ENCODE measurements at regions not wholly inside any gene's neighbourhood (a gene's known extent, or its start where the extent isn't known, plus 50 kb on each side); places are given as distances from the start of the nearest gene placed in this dataset.

DNA sequence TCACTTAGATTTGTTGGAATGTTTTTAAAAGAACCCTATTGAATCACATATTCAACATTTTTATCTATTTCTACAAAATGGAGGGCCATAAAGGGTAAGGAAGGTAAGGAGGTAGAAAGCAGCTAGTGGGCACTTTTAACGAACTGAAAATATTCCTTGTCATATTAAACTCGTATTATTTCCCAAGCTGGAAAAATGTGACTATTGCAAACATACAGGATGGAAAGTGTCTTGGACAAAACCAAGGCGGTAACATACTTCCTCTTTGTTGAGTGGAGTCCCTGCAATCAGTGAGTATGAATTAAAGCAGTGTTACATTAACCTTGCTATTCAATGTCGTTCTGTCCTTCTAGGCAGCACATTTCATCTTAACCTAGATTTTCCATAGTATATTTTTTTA is 165.6 kb downstream of the RCN1 start:
- peaks cover 8% of the 10 kb centered on the region for H3K4me1 Mint-ChIP-seq (ENCODE audit: low read depth)

DNA sequence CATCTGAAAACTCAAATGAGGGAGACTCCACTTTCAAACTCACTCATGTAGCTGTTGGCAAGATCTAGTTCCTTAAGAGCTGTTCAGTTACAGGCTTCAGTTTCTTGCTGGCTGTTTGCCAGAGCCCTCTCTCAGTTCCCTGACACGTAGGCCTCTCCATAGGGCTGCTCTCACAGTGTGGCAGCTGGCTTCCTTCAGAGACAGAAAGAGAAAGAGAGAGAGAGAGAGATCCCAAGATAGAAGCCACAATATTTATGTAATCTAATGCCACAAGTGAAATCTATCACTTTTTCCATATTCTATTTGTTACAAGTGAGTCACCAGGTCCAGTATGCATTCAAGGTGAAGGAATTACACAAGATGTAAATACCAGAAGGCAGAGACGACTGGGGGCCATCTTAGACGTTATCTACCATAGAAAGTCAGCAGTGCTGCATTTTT is 168.8 kb downstream of the RCN1 start:
- Mint-ChIP-seq H3K36me3 (ENCODE audit: low read depth) (no peaks in the 10 kb centered on the region), H3K27me3 (ENCODE audit: low read depth) (peaks cover 6% of the 10 kb centered on the region)

More for the DNA sequence above, 165.6 kb downstream of the RCN1 start:
- Mint-ChIP-seq H3K36me3 (ENCODE audit: low read depth) (no peaks in the 10 kb centered on the region), H3K4me3 (ENCODE audit: unreplicated experiment) (no peak overlapping the region), H3K9me3 (ENCODE audit: low read depth) (no peaks in the 10 kb centered on the region), H3K27me3 (ENCODE audit: low read depth) (peaks cover 7% of the 10 kb centered on the region), H3K27ac (ENCODE audit: unreplicated experiment) (no peak overlapping the region)
- TF ChIP-seq, protein P1, sequence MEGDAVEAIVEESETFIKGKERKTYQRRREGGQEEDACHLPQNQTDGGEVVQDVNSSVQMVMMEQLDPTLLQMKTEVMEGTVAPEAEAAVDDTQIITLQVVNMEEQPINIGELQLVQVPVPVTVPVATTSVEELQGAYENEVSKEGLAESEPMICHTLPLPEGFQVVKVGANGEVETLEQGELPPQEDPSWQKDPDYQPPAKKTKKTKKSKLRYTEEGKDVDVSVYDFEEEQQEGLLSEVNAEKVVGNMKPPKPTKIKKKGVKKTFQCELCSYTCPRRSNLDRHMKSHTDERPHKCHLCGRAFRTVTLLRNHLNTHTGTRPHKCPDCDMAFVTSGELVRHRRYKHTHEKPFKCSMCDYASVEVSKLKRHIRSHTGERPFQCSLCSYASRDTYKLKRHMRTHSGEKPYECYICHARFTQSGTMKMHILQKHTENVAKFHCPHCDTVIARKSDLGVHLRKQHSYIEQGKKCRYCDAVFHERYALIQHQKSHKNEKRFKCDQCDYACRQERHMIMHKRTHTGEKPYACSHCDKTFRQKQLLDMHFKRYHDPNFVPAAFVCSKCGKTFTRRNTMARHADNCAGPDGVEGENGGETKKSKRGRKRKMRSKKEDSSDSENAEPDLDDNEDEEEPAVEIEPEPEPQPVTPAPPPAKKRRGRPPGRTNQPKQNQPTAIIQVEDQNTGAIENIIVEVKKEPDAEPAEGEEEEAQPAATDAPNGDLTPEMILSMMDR (IDR thresholded peaks at IDR 0.05), result no peak
- DNase-seq (ENCODE audit: low spot score), result no peak

DNA sequence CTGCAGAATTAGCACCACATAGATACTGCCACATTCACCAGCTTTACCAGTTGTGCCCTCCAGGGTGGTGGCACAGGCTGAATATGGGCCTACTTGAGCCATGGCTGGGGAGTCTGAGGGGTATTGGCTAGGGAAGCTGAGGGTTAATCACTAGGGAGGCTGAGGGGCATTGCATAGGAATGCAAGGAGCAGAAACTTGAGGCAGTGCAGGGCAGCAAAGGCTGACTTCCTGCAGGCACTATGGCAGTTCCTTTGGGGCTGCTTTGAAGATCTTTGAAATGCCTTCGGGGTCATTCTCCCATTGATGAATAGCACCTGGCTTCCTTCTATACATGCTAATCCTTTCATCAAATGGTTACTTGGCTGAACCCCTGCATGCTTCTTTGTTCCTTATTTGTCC is 171.5 kb downstream of the RCN1 start:
- Mint-ChIP-seq H3K9me3 (ENCODE audit: low read depth) (no peaks in the 10 kb centered on the region), H3K27ac (ENCODE audit: unreplicated experiment) (no peak overlapping the region), H3K4me3 (ENCODE audit: unreplicated experiment) (no peak overlapping the region), H3K36me3 (ENCODE audit: low read depth) (no peaks in the 10 kb centered on the region), H3K27me3 (ENCODE audit: low read depth) (peaks cover 12% of the 10 kb centered on the region), H3K4me1 (ENCODE audit: low read depth) (peaks cover 8% of the 10 kb centered on the region)
- DNase-seq (ENCODE audit: low spot score), result no peak
- TF ChIP-seq, protein P1 (IDR thresholded peaks at IDR 0.05), result no peak

More for the DNA sequence above, 168.8 kb downstream of the RCN1 start:
- no peak for DNase-seq (ENCODE audit: low spot score)
- H3K4me3 Mint-ChIP-seq (ENCODE audit: unreplicated experiment), result no peak overlapping the region
- H3K9me3 Mint-ChIP-seq (ENCODE audit: low read depth), result no peaks in the 10 kb centered on the region
- TF ChIP-seq, protein P1 (IDR thresholded peaks at IDR 0.05), result no peak
- H3K4me1 Mint-ChIP-seq (ENCODE audit: low read depth), result peaks cover 8% of the 10 kb centered on the region
- H3K27ac Mint-ChIP-seq (ENCODE audit: unreplicated experiment), result no peak overlapping the region

DNA sequence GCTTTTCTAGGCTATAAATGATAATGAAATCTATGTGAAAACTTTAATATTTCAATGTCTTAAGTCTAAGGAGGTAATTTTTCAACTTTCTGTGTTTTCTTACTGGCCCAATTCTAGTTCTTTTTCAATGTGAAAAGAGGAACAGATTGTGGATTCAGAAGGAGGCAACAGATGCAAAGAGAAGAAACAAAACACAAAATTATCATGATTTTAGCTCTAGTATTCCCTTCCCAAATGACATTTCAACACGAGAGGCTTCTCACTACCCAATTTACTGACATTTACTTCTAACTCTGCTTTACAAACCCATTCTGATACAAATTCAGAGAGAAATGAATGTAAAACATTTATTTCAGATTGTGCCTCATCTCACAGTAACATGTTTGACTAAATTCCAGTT is 169.4 kb downstream of the WT1 start:
- Mint-ChIP-seq H3K4me1 (ENCODE audit: low read depth) (no peaks in the 10 kb centered on the region), H3K36me3 (ENCODE audit: low read depth) (no peaks in the 10 kb centered on the region), H3K27ac (ENCODE audit: unreplicated experiment) (no peak overlapping the region), H3K9me3 (ENCODE audit: low read depth) (no peaks in the 10 kb centered on the region), H3K27me3 (ENCODE audit: low read depth) (peaks cover 18% of the 10 kb centered on the region), H3K4me3 (ENCODE audit: unreplicated experiment) (no peak overlapping the region)
- DNase-seq (ENCODE audit: low spot score), result no peak
- TF ChIP-seq, protein P1 (IDR thresholded peaks at IDR 0.05), result no peak

DNA sequence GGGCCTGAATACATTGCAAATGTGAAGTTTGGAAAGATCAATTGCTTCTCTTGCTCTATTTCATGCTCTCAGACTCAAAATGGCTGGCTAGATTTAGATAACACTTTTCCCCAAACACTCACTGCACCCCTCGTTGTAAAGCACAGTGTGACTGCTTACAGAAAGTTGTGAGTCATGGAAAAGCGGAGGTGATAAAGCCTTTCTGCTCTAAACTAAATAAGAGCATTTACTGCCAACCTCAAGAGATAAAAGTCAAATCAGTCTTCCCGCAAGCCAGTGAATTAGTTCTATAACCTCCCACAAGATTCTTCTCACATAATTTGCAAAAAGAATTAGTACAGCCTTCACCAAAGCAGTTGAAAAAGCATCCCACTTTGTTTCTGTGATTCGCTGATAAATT is 168.7 kb downstream of the WT1 start:
- H3K27me3 Mint-ChIP-seq (ENCODE audit: low read depth), result peaks cover 22% of the 10 kb centered on the region
- no peaks in the 10 kb centered on the region for H3K9me3 Mint-ChIP-seq (ENCODE audit: low read depth)
- TF ChIP-seq, protein P1 (IDR thresholded peaks at IDR 0.05), result no peak
- H3K27ac Mint-ChIP-seq (ENCODE audit: unreplicated experiment), result no peak overlapping the region
- no peak overlapping the region for H3K4me3 Mint-ChIP-seq (ENCODE audit: unreplicated experiment)
- no peaks in the 10 kb centered on the region for H3K4me1 Mint-ChIP-seq (ENCODE audit: low read depth)
- no peaks in the 10 kb centered on the region for H3K36me3 Mint-ChIP-seq (ENCODE audit: low read depth)
- DNase-seq (ENCODE audit: low spot score), result no peak

Data from chondrocyte (in vitro differentiated cells).